GM19240 (cell line): ENCODE measurements at regions not wholly inside any gene's neighbourhood (a gene's known extent, or its start where the extent isn't known, plus 50 kb on each side); places are given as distances from the start of the nearest gene placed in this dataset.

Experiments
- DNase-seq: peaks from one replicate; pipeline ENCODE4 v3.0.0; 2011; ENCODE audit warnings: low spot score; ENCODE audit not compliant: insufficient read length

DNA sequence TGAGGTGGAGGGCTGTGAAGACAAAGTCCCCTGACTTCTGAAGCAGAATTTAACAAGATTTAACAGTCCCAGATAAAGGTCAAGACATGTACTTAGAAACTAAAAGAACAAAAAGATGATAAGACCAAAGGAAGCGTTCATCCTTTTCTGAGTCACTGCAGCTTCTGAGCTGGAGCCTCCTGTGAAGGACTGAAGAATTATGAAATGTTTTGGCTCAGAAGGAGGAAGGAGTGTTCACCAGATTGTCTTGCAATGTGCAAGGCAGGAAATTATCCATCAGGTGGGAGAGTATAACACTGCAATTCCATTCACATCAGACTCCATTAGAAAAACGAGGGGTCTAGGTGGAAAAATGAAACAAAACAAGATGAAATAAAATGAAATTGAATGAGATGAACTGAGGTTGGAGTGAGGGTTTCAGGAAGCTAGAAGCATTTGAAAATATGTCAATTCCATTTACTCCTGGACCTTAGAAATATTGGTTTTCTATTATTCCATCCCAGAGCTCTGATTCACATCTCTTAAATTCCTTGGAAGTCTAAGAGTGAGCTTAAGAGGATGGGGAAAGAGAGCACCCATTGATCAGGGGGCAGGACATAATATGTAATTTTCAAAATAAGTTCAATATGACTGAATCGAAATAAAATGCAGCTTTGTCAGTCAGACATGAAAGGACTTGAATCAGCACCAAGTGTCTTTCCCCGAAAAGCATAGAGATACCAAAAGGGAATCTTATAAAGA, 186.1 kb upstream of the LNX1 start:
- DNase-seq: no peak

DNA sequence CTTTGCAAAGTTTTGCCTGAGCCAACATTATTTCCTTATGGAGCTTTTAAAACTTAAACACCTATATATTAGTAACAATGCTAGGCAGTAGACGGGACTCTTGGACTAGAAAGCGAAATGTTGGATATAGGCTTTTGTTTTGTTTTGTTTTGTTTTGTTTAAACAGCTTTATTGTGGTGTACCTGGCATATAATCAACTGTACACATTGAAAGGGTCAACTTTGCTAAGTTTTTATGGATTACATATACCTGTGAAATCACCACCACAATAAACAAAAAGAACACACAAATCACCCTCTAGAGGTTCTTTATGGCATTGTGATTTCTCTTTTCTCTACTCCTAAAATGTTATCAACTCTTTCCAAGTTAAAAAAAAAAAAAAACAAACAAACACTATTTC, 184.9 kb upstream of the LNX1 start:
- DNase-seq: no peak

DNA sequence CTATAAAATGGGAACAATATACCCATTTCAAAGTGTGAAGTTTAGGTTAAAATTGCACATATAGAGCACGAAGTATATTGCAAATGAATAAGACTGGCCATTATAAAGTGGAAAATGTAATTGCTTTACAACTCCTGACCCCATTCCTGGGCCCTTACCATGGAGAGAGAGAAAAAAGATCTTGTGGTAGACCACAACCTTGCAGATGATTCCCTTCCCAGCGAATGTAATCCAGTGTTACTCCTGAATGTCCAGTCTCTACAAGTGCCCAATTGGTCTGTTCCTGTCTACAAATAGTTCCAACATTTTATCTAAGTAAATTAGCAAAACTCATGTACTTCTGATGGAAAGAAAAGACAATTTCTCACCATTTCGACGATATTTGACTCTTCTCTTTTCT, 184.1 kb upstream of the LNX1 start:
- DNase-seq: no peak

- DNase-seq: no peak
Measured at GRCh38 chr4:53771326-53771725, 180.0 kb upstream of the LNX1 start.

DNA sequence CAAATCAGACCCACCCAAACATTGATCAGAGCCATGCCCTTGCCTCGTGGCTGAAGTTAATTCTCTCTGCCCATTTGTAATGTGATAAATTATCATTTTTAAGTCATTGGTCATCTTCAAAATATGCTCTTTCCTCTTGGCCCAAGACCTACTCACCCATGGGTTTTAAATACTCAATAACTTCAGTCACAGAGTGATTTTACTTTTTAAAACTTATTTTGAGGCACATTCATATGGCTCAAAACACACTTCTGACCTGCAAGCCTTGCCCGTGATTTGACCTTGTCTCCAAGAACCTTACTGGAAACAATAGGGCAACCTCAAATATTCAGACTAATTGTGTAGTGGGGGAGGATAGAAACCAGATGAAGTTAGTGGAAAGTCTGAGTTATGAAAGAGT, 176.2 kb upstream of the LNX1 start:
- DNase-seq: no peak

DNA sequence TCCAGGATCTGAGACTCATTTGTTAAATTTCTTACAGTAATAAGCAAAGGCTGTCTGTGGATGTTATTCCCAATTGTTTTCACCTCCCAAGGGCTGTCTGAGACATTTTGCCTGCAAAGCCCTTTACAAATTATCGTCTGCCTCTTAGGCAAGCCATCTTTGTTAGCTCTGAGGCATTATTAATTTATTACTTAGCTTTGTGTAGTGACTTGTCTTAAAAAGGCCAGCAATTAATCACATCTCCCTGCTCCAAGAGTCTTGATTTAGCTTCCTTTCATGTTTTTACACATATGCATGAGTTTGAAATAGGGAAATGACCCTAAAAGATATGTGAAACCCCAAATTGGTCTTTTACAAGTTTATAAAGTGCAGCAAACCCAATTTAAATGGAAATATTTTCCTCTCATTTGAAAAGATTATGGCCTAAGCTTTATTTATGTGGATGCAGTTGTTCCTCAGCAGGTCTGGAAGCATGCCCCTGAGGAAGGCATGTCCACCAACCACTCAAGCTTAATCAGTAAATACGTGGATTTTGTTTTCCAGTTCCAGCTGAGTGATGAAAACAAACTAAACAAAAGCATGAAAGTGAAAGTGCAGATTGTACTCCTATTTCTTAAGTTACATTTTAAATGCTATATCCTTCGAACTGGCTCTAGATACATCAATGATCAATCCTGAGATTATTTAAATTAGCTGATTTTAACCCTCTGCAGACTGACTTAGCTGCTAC, 173.6 kb upstream of the LNX1 start:
- DNase-seq: no peak

- no peak for DNase-seq
Measured at GRCh38 chr4:53763813-53764597, 172.7 kb upstream of the LNX1 start.

GRCh38 chr4:53755656-53756055, 164.4 kb upstream of the LNX1 start:
- DNase-seq: no peak

DNA sequence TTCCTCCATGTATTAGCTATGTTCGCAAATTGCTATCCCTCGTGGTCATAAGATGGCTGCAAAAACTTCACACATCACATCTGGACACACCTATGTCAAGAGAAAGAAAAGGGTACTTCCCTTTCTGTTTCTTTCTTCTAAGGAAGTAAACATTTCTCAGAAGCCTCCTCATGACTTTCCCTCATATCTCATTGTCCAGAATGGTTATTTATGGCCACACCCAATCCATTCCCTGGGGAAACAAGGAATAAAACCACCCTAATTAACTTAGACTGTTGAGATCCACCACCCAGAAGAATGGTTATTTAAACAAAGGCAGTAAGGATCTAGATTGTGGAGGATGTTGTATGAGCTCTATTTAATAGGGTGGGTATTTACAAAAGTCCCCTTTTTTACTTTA, 160.8 kb upstream of the LNX1 start:
- DNase-seq: no peak

DNA sequence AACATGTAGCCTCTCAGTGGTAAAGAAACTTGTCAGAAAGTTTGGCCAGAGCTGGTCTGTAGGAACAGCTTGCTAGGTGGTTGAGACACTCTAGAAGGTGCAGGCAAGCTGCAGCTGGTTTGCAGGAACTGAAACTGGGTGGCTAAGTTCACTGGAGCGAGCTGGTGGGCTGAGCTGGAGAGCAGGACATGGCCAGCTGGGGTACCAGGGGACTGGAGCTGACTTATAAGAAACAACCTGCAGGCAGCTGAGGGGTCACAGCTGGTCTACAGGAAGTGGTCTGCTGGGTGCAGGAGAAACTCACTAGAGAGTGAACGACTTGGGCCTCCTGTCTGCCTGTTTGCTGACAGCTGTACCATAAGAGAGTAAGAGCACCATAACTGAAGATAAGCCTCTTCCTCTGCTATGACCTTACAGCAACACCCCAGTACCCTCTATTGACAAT, 157.1 kb upstream of the LNX1 start:
- DNase-seq: peak; percentile 59

GRCh38 chr4:53747401-53747800, 156.1 kb upstream of the LNX1 start:
- DNase-seq: no peak

DNA sequence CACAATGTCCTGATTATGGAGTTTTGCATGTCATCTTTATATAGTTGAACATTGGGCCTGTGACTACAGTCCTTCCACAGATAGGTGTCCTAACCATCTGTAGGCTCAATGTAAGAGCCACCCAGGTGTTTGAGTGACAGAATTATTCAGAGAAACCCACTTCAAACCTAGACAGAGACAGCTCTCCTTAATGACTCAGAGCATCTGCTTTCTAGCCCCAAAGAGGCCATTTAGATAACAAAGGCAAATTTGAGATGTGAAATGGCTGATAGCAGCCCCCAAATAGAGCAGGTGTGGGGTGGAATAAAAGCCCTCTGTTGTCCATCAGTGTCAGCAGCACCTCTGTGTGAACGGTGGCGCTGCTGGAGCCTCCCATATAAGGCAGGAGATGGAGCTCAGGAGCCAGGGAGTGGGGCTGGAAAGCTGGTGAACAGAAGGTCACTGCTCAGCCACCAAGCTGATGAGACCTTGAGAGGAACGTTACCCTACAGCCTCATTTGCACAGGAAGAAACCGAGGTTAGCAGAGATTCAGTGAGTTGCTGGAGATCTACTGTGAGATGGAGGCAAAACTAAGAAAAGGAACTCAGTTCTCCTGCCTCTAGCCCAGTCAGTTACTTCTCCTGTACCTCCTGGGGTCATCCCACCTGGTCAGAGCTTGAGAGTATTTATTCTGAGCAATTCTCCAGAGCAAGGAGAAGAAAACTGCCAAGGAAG, 153.3 kb upstream of the LNX1 start:
- no peak for DNase-seq

GRCh38 chr4:53734584-53735353, 143.5 kb upstream of the LNX1 start:
- no peak for DNase-seq

- no peak for DNase-seq
Measured at GRCh38 chr4:53734182-53734581, 142.9 kb upstream of the LNX1 start.

DNA sequence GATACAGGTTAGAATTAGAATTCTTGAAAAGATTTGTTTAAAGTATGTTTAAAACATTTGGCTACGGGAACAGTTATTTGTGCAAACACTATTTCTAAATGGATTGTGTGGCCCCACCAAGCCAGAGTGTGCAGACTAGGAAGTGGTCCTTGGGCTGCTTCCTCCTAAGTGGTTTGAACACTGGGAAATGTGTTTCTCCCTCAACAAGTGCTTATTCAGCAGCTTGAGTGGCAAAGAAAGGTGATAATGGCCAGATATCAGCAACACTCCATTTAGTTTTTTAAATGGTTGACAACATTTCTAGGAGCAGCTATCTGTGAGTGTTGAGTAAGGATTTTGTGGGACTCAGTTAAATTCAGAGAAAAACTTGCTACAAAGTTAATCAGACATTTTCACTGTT, 141.4 kb upstream of the LNX1 start:
- DNase-seq: no peak

GRCh38 chr4:53730031-53730805, 138.9 kb upstream of the LNX1 start:
- no peak for DNase-seq

- DNase-seq: no peak
Measured at GRCh38 chr4:53722110-53722509, 130.8 kb upstream of the LNX1 start.

- no peak for DNase-seq
Measured at GRCh38 chr4:53721263-53721662, 130.0 kb upstream of the LNX1 start.

DNA sequence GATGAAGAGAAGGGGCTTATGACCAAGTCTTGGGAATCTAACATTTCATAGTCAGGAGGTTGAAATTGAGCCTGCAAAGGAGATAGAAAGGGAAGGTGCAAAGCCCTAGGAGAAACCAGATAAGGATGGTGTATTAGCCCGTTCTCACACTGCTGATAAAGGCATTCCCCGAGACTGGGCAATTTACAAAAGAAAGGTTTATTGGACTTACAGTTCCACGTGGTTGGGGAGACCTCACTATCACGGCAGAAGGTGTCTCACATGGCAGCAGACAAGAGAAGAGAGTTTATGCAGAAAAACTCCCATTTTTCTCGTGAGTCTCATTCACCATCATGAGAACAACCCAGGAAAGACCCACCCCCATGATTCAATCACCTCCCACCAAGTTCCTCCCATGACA, 129.5 kb upstream of the LNX1 start:
- no peak for DNase-seq

DNA sequence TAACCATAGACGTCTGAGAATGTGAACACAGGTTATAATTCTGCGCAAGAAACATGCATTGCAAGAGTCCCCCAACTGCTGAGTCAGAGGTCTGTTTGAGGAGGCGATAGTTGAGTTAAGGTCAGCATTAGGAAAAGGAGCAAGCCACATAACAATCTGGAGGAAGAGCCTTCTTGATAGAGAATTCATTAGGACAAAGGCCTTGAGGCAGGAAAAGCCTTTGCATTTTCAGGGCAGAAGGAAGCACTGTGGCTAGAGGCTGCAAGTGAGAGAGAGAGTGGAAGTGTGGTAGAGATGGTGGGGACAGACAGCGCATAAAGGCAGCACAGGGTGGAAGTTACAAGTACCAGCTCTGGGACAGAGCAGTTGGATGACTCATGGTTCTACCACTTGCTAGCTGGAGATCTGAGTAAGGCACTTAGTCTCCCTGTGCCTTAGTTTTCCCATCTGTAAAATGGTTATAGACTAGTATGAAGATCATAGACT, 125.8 kb upstream of the LNX1 start:
- DNase-seq: no peak
